SJCRH30 (cell line): ENCODE measurements at regions not wholly inside any gene's neighbourhood (a gene's known extent, or its start where the extent isn't known, plus 50 kb on each side); places are given as distances from the start of the nearest gene placed in this dataset.

Experiments
- DNase-seq, 2 experiments: peaks; one replicate each; pipeline ENCODE4 v3.0.0-alpha.2; 2015 to 2020
- H3K27ac ChIP-seq: fragments of 250-450 bp; sonication (Bioruptor Pico); 2 replicates; pipeline ENCODE4 v1.5.1; 2020; ENCODE audit warnings: mild to moderate bottlenecking, moderate library complexity
- H3K27me3 ChIP-seq: fragments of 250-450 bp; sonication (Bioruptor Pico); 2 replicates; pipeline ENCODE4 v1.5.1; 2020; ENCODE audit warnings: mild to moderate bottlenecking, moderate library complexity
- H3K36me3 ChIP-seq: fragments of 250-450 bp; sonication (Bioruptor Pico); 2 replicates; pipeline ENCODE4 v1.5.1; 2020; ENCODE audit warnings: mild to moderate bottlenecking, moderate library complexity
- H3K4me1 ChIP-seq: fragments of 250-450 bp; sonication (Bioruptor Pico); 2 replicates; pipeline ENCODE4 v1.5.1; 2020; ENCODE audit warnings: mild to moderate bottlenecking, moderate library complexity
- H3K4me3 ChIP-seq: fragments of 250-450 bp; sonication (Bioruptor Pico); 2 replicates; pipeline ENCODE4 v1.5.1; 2020; ENCODE audit warnings: mild to moderate bottlenecking, moderate library complexity
- H3K9me3 ChIP-seq: fragments of 250-450 bp; sonication (Bioruptor Pico); replicated peaks from 2 replicates; pipeline ENCODE4 v1.5.1; 2020; ENCODE audit warnings: mild to moderate bottlenecking, moderate library complexity

GRCh38 chr10:28940158-28940888 lies 263.0 kb downstream of the BAMBI start:
- no peaks in the 10 kb centered on the region for H3K27me3 ChIP-seq
- peak; percentile 9 to 50 for DNase-seq
- peak overlapping the region; percentile 91 for H3K27ac ChIP-seq
- peaks cover 9% of the 10 kb centered on the region; the same call in 1 of the 2 replicates for H3K4me1 ChIP-seq
- H3K4me3 ChIP-seq = peak overlapping the region; percentile 48
- H3K9me3 ChIP-seq = 0 out of 2 replicates have a peak, but pooled peaks cover 4% of the 10 kb centered on the region
- no peaks in the 10 kb centered on the region for H3K36me3 ChIP-seq

DNA sequence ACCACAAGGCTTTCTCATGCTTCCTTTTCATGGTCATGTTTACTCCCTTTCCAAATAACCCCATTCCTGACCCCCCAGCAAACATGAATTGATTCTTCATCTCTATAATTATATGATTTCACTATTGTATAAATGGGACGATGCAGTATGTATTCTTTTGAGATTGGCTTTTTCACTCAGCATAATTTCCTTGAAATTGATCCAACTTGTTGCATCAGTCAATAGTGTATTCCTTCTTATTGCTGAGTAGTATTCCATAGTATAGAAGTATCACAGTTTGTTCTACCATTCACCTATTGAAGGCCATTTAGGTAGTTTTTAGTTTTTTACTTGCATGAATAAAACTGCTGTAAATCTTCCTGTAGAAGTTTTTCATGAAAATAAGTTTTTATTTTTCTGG lies 264.7 kb downstream of the BAMBI start:
- no peak for DNase-seq
- no peak overlapping the region for H3K4me3 ChIP-seq
- H3K9me3 ChIP-seq = 0 out of 2 replicates have a peak, but pooled peaks cover 4% of the 10 kb centered on the region

DNA sequence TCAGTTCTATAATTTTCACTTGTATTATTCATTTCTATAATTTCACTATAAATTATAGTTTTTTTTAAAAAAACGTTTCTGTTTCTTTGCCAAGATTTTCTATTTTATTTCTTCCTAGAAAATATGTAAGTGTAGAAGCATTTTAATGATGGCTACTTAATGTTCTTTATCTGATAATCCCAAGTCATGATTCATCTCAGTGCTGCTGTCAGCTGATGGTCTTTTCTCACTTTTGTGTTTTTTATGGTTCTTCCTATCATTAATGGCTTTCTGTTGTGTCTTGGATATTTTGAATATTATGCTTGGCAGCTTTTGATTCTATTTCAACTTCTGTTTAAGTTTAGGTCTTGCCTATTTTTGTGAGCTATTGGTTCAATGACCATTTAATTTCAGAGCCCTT lies 268.6 kb downstream of the BAMBI start:
- DNase-seq = no peak
- Histone ChIP-seq H3K36me3 (no peaks in the 10 kb centered on the region), H3K9me3 (0 out of 2 replicates have a peak, but pooled peaks cover 4% of the 10 kb centered on the region), H3K27ac (no peak overlapping the region), H3K4me3 (no peak overlapping the region), H3K27me3 (no peaks in the 10 kb centered on the region), H3K4me1 (peaks cover 1% of the 10 kb centered on the region; the same call in 1 of the 2 replicates)

More for the DNA sequence above, 264.7 kb downstream of the BAMBI start:
- Histone ChIP-seq H3K27me3 (no peaks in the 10 kb centered on the region), H3K36me3 (no peaks in the 10 kb centered on the region), H3K27ac (no peak overlapping the region), H3K4me1 (peaks cover 9% of the 10 kb centered on the region; the same call in 1 of the 2 replicates)

GRCh38 chr10:28946479-28946878 lies 269.2 kb downstream of the BAMBI start:
- H3K27ac ChIP-seq = no peak overlapping the region
- no peaks in the 10 kb centered on the region for H3K4me1 ChIP-seq
- no peak overlapping the region for H3K4me3 ChIP-seq
- H3K36me3 ChIP-seq = no peaks in the 10 kb centered on the region
- H3K27me3 ChIP-seq = no peaks in the 10 kb centered on the region
- H3K9me3 ChIP-seq = 0 out of 2 replicates have a peak, but pooled peaks cover 4% of the 10 kb centered on the region
- DNase-seq = no peak

DNA sequence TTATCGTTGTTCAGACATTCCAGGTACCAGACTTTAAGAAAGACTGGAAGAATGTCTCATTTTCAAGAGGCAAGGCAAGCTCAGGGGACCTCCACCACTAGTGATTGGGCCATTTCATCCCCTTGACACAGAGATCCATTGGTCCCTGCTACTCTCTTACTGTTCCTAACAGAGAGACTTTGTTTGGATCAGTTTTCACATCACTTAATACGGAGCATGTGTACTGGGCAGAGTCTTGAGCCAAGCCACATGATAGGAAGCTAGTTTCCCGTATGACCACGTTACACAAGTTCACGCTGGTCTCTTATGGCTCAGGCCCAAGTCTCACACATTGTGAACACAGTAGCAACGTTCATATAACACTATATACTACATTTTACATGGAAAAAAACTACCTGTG lies 269.9 kb downstream of the BAMBI start:
- DNase-seq = no peak
- H3K27me3 ChIP-seq = no peaks in the 10 kb centered on the region
- no peaks in the 10 kb centered on the region for H3K36me3 ChIP-seq
- H3K9me3 ChIP-seq = 0 out of 2 replicates have a peak, but pooled peaks cover 4% of the 10 kb centered on the region
- no peak overlapping the region for H3K27ac ChIP-seq
- no peaks in the 10 kb centered on the region for H3K4me1 ChIP-seq
- no peak overlapping the region for H3K4me3 ChIP-seq

DNA sequence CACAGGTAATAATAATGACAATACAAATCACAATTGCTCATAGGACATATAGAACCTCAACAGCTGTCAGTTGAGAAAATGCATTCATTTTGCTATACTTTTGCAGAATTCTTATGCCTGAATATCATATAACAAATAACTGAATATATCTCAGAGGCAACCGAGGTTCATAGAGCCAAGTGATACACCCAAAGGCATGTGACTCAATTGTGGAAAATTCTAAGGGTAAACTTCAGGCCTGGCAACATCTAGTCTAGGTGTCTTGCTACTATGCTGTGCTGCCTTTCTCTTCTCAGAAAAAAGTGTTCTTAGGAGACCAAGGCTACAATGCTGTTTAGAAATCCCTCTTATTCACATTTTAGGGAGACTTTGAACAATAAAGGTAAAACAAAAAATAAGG lies 270.7 kb downstream of the BAMBI start:
- no peak for DNase-seq
- H3K27me3 ChIP-seq = no peaks in the 10 kb centered on the region
- H3K36me3 ChIP-seq = no peaks in the 10 kb centered on the region
- 0 out of 2 replicates have a peak, but pooled peaks cover 4% of the 10 kb centered on the region for H3K9me3 ChIP-seq
- no peaks in the 10 kb centered on the region for H3K4me1 ChIP-seq
- no peak overlapping the region for H3K4me3 ChIP-seq
- no peak overlapping the region for H3K27ac ChIP-seq

GRCh38 chr10:28949005-28950004 lies 272.0 kb downstream of the BAMBI start:
- H3K27ac ChIP-seq = no peak overlapping the region
- H3K4me3 ChIP-seq = no peak overlapping the region
- H3K27me3 ChIP-seq = no peaks in the 10 kb centered on the region
- no peak for DNase-seq
- 0 out of 2 replicates have a peak, but pooled peaks cover 5% of the 10 kb centered on the region for H3K9me3 ChIP-seq
- no peaks in the 10 kb centered on the region for H3K4me1 ChIP-seq
- no peaks in the 10 kb centered on the region for H3K36me3 ChIP-seq

DNA sequence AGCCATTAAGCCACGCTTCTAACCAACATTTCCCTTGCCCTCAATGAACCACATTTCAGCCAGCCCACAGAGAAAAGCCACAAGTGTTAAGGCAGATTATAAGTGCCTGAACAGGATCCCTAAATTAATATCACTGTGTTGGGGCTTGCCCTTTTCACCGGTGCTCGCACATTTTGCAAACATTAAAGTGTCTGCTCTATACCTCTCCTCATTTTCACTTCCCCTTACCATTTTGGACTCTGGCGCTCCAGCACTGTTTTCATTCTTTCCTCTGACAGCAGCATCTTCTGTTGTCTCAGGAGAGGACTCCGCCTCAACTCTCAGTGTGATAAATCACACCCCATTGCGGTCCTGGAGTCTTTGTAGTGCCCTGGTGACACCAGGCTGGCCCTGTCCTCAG lies 274.2 kb downstream of the BAMBI start:
- Histone ChIP-seq H3K36me3 (no peaks in the 10 kb centered on the region), H3K4me3 (no peak overlapping the region), H3K27me3 (no peaks in the 10 kb centered on the region), H3K9me3 (0 out of 2 replicates have a peak, but pooled peaks cover 5% of the 10 kb centered on the region), H3K4me1 (no peaks in the 10 kb centered on the region), H3K27ac (no peak overlapping the region)
- no peak for DNase-seq

DNA sequence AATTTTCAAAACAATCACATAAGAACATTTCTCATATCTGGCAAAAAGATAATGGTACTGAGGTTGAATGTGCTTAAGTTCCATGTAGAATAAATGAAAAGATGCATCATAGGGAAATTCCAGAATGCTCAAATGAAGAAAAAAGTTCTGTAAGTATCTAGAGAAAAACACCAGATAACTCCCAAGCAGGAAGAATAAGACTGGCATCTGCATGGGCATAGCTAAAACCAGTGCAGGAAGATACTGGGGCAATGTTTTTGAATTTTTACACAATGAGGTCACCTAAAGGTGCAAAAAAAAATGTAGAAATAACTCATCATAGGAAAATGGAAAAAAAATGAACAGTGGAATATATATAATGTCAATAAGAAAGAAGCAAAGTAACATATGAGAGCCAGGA lies 275.2 kb downstream of the BAMBI start:
- H3K36me3 ChIP-seq = no peaks in the 10 kb centered on the region
- no peak overlapping the region for H3K27ac ChIP-seq
- no peak for DNase-seq
- H3K27me3 ChIP-seq = no peaks in the 10 kb centered on the region
- no peaks in the 10 kb centered on the region for H3K4me1 ChIP-seq
- H3K4me3 ChIP-seq = no peak overlapping the region
- H3K9me3 ChIP-seq = 0 out of 2 replicates have a peak, but pooled peaks cover 5% of the 10 kb centered on the region

- Histone ChIP-seq H3K27ac (no peak overlapping the region), H3K27me3 (no peaks in the 10 kb centered on the region), H3K4me3 (no peak overlapping the region)
These were observed 276.9 kb downstream of the BAMBI start for GRCh38 chr10:28954211-28954610.

DNA sequence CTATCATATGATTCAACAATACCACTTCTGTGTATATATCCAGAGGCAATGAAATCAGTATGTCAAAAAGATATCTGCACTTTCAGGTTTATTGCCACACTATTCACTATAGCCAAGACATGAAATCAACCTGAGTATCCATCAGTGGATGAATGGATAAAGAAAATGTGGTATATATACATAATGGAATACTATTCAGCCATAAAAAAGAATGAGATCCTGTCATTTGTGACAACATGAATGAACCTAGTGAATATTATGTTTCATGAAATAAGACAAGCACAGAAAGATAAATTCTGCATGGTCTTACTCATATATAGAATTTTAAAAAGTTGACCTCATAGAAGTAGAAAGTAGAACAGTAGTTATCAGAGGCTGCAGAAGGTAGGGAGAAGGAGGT lies 281.1 kb downstream of the BAMBI start:
- H3K4me3 ChIP-seq = no peak overlapping the region
- 0 out of 2 replicates have a peak, but pooled peaks cover 5% of the 10 kb centered on the region for H3K9me3 ChIP-seq
- H3K27ac ChIP-seq = no peak overlapping the region
- H3K4me1 ChIP-seq = peaks cover 4% of the 10 kb centered on the region
- no peaks in the 10 kb centered on the region for H3K27me3 ChIP-seq
- no peak for DNase-seq
- H3K36me3 ChIP-seq = no peaks in the 10 kb centered on the region

More at GRCh38 chr10:28954211-28954610, 276.9 kb downstream of the BAMBI start:
- Histone ChIP-seq H3K9me3 (0 out of 2 replicates have a peak, but pooled peaks cover 5% of the 10 kb centered on the region), H3K36me3 (no peaks in the 10 kb centered on the region), H3K4me1 (no peaks in the 10 kb centered on the region)
- DNase-seq = no peak

GRCh38 chr10:28959850-28960501 lies 282.7 kb downstream of the BAMBI start:
- no peak for DNase-seq
- Histone ChIP-seq H3K4me1 (peaks cover 4% of the 10 kb centered on the region), H3K4me3 (no peak overlapping the region), H3K27me3 (no peaks in the 10 kb centered on the region), H3K36me3 (no peaks in the 10 kb centered on the region), H3K27ac (no peak overlapping the region), H3K9me3 (no peaks in the 10 kb centered on the region)

DNA sequence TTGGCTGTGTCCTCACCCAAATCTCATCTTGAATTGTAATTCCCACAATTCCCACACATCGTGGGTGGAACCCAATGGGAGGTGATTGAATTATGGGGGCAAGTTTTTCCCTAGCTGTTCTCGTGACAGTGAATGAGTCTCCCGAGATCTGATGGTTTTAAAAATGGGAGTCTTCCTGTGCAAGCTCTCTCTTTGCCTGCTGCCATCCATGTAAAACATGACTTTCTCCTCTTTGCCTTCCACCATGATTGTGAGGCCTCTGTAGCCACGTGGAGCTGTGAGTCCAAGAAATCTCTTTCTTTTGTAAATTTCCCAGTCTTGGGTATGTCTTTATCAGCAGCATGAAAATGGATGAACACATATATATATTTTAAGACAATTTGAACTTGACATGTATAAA lies 285.4 kb downstream of the BAMBI start:
- no peak overlapping the region for H3K4me3 ChIP-seq
- H3K27me3 ChIP-seq = no peaks in the 10 kb centered on the region
- no peak overlapping the region for H3K27ac ChIP-seq
- H3K36me3 ChIP-seq = no peaks in the 10 kb centered on the region
- no peak for DNase-seq
- no peaks in the 10 kb centered on the region for H3K9me3 ChIP-seq
- H3K4me1 ChIP-seq = peaks cover 4% of the 10 kb centered on the region

GRCh38 chr10:28963539-28964221 lies 286.4 kb downstream of the BAMBI start:
- Histone ChIP-seq H3K36me3 (no peaks in the 10 kb centered on the region), H3K9me3 (no peaks in the 10 kb centered on the region), H3K4me3 (no peak overlapping the region), H3K4me1 (peaks cover 4% of the 10 kb centered on the region), H3K27me3 (no peaks in the 10 kb centered on the region), H3K27ac (no peak overlapping the region)
- no peak for DNase-seq
